GM21526 (cell line): ENCODE measurements at regions not wholly inside any gene's neighbourhood (a gene's known extent, or its start where the extent isn't known, plus 50 kb on each side); places are given as distances from the start of the nearest gene placed in this dataset.
A peak's percentile ranks its signal among the peaks of the same experiment; 100 is the strongest.

ENCODE experiments used
- ATAC-seq: cut with Tn5 transposase; IDR thresholded peaks from one replicate; pipeline ENCODE4 v1.9.1; 2021; ENCODE audit warnings: moderate library complexity; ENCODE audit not compliant: unreplicated experiment, low FRiP score

GRCh38 chr12:102730996-102731395 lies 186.0 kb downstream of the PAH start:
- ATAC-seq = no peak

- no peak for ATAC-seq
Observed at GRCh38 chr12:102728506-102729242, 188.4 kb downstream of the PAH start.

- ATAC-seq = no peak
Observed at GRCh38 chr12:102726686-102727085, 190.4 kb downstream of the PAH start.

- no peak for ATAC-seq
Observed at GRCh38 chr12:102722147-102722546, 194.9 kb downstream of the PAH start.

GRCh38 chr12:102708108-102708507 lies 208.9 kb downstream of the PAH start:
- ATAC-seq = no peak

- peak; percentile 50 for ATAC-seq
Observed at GRCh38 chr12:102702447-102703114, 214.5 kb downstream of the PAH start.

GRCh38 chr12:102696045-102696444 lies 215.7 kb upstream of the IGF1 start:
- no peak for ATAC-seq

- no peak for ATAC-seq
Observed at GRCh38 chr12:102694903-102695302, 214.5 kb upstream of the IGF1 start.

GRCh38 chr12:102691773-102692555 lies 211.6 kb upstream of the IGF1 start:
- no peak for ATAC-seq

- no peak for ATAC-seq
Observed at GRCh38 chr12:102690253-102690652, 209.9 kb upstream of the IGF1 start.

- ATAC-seq = no peak
Observed at GRCh38 chr12:102689701-102690100, 209.3 kb upstream of the IGF1 start.

- no peak for ATAC-seq
Observed at GRCh38 chr12:102687523-102687922, 207.2 kb upstream of the IGF1 start.

GRCh38 chr12:102685841-102686240 lies 205.5 kb upstream of the IGF1 start:
- ATAC-seq = no peak

- ATAC-seq = no peak
Observed at GRCh38 chr12:102685172-102685571, 204.8 kb upstream of the IGF1 start.

- no peak for ATAC-seq
Observed at GRCh38 chr12:102682366-102683289, 202.3 kb upstream of the IGF1 start.

GRCh38 chr12:102681747-102682146 lies 201.4 kb upstream of the IGF1 start:
- ATAC-seq = no peak

- no peak for ATAC-seq
Observed at GRCh38 chr12:102681309-102681708, 200.9 kb upstream of the IGF1 start.

GRCh38 chr12:102680304-102680703 lies 199.9 kb upstream of the IGF1 start:
- ATAC-seq = no peak

GRCh38 chr12:102676812-102677211 lies 196.4 kb upstream of the IGF1 start:
- no peak for ATAC-seq

- no peak for ATAC-seq
Observed at GRCh38 chr12:102675672-102676071, 195.3 kb upstream of the IGF1 start.
